Omental fat pad (tissue), 3 donors: ENCODE measurements at regions not wholly inside any gene's neighbourhood (a gene's known extent, or its start where the extent isn't known, plus 50 kb on each side); places are given as distances from the start of the nearest gene placed in this dataset.

ENCODE experiments used
- ATAC-seq: fragments of 150-250 bp; one replicate; pipeline ENCODE4 v1.9.1; 2016; ENCODE audit warnings: mild to moderate bottlenecking, moderate library complexity; ENCODE audit not compliant: low FRiP score
- DNase-seq: peaks from one replicate; pipeline ENCODE4 v3.0.0-alpha.2; 2019; ENCODE audit warnings: low spot score
- TF ChIP-seq, protein P1 (sequence below), 3 donors: fragments of 450-650 bp; IDR thresholded peaks; one replicate each; pipeline ENCODE4 v1.5.1; 2016 to 2017; ENCODE audit warnings: antibody characterized with exemption in 3 of 3, mild to moderate bottlenecking in 3 of 3, moderate library complexity in 2 of 3

DNA sequence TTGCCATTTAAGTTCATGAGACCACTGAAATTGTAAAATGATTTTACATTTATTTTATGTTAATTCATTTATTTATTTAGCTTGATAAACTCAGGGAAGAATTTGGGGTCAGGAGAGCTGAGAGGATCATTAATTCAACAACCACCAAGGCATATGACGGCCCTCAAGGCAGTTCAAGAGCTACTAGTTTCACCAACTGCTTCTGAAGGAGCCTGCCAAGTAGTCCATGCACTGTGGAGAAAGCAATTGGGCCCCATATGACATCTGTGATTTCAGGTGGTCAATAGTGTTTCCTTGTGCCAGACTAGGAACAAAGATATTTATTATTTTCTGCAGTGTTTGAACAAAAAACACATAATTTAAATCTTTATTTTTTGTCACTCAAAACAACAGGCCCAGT lies 236.4 kb downstream of the CASP12 start:
- TF ChIP-seq, protein P1, sequence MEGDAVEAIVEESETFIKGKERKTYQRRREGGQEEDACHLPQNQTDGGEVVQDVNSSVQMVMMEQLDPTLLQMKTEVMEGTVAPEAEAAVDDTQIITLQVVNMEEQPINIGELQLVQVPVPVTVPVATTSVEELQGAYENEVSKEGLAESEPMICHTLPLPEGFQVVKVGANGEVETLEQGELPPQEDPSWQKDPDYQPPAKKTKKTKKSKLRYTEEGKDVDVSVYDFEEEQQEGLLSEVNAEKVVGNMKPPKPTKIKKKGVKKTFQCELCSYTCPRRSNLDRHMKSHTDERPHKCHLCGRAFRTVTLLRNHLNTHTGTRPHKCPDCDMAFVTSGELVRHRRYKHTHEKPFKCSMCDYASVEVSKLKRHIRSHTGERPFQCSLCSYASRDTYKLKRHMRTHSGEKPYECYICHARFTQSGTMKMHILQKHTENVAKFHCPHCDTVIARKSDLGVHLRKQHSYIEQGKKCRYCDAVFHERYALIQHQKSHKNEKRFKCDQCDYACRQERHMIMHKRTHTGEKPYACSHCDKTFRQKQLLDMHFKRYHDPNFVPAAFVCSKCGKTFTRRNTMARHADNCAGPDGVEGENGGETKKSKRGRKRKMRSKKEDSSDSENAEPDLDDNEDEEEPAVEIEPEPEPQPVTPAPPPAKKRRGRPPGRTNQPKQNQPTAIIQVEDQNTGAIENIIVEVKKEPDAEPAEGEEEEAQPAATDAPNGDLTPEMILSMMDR (IDR thresholded peaks at IDR 0.05) = no peak
- DNase-seq = no peak
- no peak for ATAC-seq

DNA sequence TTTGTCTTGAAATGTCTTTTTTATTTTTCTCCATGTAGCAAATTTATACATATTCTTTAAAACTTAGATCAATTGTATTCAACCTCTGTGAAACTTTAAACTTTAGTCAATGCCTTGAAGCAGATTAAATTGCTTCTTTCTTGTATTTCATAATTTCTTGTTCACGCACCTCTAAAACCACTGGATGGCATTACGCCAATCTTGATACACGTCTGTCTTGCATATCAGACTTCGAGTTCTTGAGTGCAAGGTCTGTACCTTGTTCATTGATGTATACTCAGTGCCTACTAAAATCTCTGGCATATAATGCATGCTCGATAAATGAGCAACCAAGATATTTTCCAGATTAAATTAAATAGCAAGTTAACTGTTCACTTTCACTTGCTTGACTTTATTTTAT lies 236.8 kb downstream of the CASP12 start:
- no peak for ATAC-seq
- TF ChIP-seq, protein P1 (IDR thresholded peaks at IDR 0.05) = no peak
- DNase-seq = no peak

DNA sequence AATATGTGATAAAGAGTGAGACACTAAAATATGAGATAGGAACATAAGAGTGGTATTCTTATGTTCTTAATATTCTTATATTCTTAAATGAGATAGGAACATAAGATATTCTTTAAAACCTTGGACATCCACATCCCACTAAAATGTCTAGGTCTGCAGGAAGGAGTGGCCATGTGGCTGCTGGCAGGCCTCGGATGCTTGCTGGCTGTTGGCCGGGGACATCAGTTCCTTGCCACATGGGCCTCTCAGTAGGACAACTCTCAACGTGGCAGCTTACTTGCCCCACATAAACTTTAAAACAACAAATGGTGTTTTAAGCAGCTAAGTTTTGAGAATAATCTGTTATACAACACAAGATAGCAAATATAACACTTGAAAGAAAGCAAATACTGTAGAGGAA lies 240.1 kb downstream of the CASP12 start:
- ATAC-seq = no peak
- TF ChIP-seq, protein P1 (IDR thresholded peaks at IDR 0.05) = no peak
- no peak for DNase-seq

DNA sequence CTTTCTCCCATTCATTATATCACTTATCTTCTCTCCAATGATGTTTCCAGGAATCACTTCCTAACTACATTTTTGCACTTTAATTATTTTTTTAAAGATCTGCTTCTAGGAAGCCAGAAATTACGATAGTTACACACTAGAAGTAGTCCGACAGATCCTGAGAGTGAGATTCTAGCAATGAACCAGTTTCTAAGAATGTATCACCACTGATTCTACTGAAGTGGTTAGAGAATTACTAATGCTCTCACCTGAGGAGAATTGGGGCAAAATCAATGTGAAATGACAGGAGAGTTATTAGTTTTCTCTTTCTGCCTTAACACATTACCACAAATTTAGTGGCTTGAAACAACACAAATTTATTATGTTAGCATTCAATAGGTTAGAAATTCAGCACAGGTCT lies 241.2 kb downstream of the CASP12 start:
- DNase-seq (no peak), ATAC-seq (no peak)

DNA sequence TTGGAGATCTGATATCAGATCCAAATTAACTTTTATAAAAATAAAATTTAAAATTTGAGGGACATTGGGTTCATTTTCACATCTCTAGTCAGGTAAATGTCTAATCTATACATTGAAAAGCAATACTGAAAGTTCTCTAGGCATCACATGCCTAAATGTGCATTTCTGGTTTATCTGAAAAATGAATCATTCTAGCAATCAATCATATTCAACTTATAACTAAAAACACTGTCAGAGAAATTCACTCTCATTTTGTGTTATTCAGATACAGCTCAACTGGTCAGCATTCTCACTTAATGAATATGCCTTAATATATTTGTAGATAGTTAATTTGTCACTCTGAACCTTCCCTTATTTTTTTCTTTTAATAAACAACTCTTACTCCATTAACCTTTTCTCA lies 243.2 kb downstream of the CASP12 start:
- ATAC-seq (no peak), DNase-seq (no peak)
- TF ChIP-seq, protein P1 (IDR thresholded peaks at IDR 0.05) = no peak

More for the DNA sequence above, 241.2 kb downstream of the CASP12 start:
- TF ChIP-seq, protein P1 (IDR thresholded peaks at IDR 0.05) = no peak

DNA sequence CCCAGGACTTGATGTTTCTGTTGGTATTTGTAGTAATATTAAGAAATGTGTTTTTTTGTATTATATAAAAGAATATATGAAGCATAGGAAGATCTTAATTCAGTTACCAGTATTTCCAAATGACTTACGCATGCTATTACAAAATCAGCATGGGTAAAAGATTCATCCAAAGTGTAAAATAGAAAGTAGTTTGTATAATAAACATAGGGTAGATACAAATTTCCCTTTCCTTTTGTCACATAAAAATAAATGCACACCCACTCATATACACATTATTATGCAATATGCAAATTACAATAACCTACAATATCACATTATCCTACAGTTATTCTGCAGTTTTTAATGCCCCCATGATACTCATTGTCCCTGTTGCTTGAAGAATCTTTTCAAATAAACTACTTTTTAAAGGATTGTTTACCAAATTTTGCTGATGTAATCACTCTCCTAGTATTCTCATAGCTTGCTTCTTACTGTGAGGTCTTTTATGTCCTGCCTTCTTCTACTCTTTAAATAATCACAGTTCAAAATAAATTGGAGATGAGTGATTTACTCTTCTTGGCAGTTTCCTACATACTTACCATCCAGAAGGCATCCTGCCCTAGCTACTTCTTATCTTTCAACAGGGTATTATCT lies 244.0 kb downstream of the CASP12 start:
- no peak for ATAC-seq

DNA sequence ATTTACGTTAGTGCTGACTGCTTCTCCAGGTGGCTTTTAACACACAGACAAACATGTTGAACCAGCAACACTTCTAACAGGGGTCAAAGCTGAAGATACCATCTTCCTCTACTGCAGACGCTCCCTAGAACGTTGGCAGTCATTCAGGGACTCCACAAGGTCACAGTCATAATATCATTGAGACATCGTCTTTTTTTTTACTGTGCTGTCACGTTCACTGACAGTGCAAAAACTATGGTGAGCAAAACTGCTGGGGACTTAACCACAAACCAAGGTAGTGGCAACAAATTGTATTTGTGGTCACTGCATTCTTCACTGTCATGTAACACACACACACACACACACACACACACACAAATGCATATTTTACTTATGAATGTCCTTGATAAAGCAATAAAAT lies 244.9 kb downstream of the CASP12 start:
- DNase-seq (no peak), ATAC-seq (no peak)
- TF ChIP-seq, protein P1 (IDR thresholded peaks at IDR 0.05) = no peak

More for the DNA sequence above, 244.0 kb downstream of the CASP12 start:
- TF ChIP-seq, protein P1 (IDR thresholded peaks at IDR 0.05) = no peak
- no peak for DNase-seq
